Ovary (tissue), 7 donors: ENCODE measurements at regions not wholly inside any gene's neighbourhood (a gene's known extent, or its start where the extent isn't known, plus 50 kb on each side); places are given as distances from the start of the nearest gene placed in this dataset.

Source experiments
- DNase-seq, 5 donors: peaks; one replicate each; pipeline ENCODE4 v3.0.0-alpha.2; 2019 to 2020
- H3K27ac ChIP-seq, 2 donors: fragments of 200-600 bp; one replicate each; pipeline versions ENCODE4 v1.5.1 to v1.8.0; 2019 to 2022
- H3K27me3 ChIP-seq: fragments of 200-600 bp; one replicate; pipeline ENCODE4 v1.8.0; 2022
- H3K36me3 ChIP-seq: fragments of 200-600 bp; sonication (generic); one replicate; pipeline ENCODE4 v1.5.1; 2019
- H3K4me1 ChIP-seq: one replicate; pipeline ENCODE4 v1.8.1; 2013; ENCODE audit warnings: mild to moderate bottlenecking, moderate library complexity; ENCODE audit not compliant: insufficient read depth
- H3K4me3 ChIP-seq: fragments of 200-600 bp; sonication (generic); one replicate; pipeline ENCODE4 v1.5.1; 2017
- H3K9me3 ChIP-seq, 2 donors: fragments of 200-600 bp in 1 of 2; sonication (generic) in 1 of 2; one replicate each; pipeline versions ENCODE4 v1.5.1 to v1.8.1; 2013 to 2019; ENCODE audit warnings: mild to moderate bottlenecking in 1 of 2, moderate library complexity in 1 of 2
- EP300 ChIP-seq: sonication (generic); formaldehyde crosslinking; IDR thresholded peaks from one replicate; pipeline ENCODE4 v1.6.1; 2017; ENCODE audit warnings: antibody characterized with exemption
- POLR2A ChIP-seq: fragments of 450-650 bp; IDR thresholded peaks from one replicate; pipeline ENCODE4 v1.6.1; 2017; ENCODE audit warnings: antibody characterized with exemption, mild to moderate bottlenecking, moderate library complexity
- WGBS, 3 donors: extraction: QIAGEN DNeasy Blood & Tissue Kit in 1 of 3; methylation state at CpG; one replicate each; pipeline versions ENCODE4 v1.1.5 to v1.1.7; 2013 to 2017; 5-methylcytosine and 5-hydroxymethylcytosine counted together
- intact Hi-C, 4 donors: fragments of 100-400 bp; cut with DNase I; formaldehyde crosslinking; loops; one replicate each; pipeline versions ENCODE4 v1.11.0 to v1.15.1; 2022 to 2023
- TF ChIP-seq, protein P1 (sequence below), 3 donors: fragments of 450-650 bp in 2 of 3; fragments of 200-600 bp in 1 of 3; IDR thresholded peaks; one replicate each; pipeline versions ENCODE4 v1.5.1 to v1.8.0; 2016 to 2022; ENCODE audit warnings: antibody characterized with exemption in 3 of 3, mild to moderate bottlenecking in 1 of 3
- donor health status: DM: no; HTN: no; CAD: no; lungs with moderate emphysema.
- donor health status: DM: no; HTN: no; CAD: no.
- donor health status: Bipolar disorder and iron deficiency.
- donor health status: DM: no; HTN: no; CAD: no.
- donor health status: DM: yes; HTN: yes; CAD: no.

DNA sequence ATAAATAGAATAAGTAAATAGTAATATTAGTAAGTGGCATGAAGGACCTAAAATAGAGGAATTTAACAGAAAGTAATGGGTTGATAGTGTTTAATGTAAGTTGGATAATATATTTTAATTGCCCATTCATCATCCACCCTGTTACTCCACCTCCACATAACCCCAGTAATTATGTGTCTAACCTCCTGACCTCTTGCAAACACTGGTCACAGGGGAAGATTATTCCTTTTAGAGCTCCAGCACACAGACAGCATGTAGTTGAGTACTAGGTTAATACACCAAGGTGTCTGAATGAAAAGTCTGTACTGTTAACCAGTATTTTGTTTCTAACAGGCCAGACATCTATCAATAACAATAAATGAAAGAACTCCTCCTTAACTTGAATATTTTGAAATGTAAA is 92.4 kb upstream of the EYS start:
- TF ChIP-seq EP300 (no peak), POLR2A (no peak)
- TF ChIP-seq, protein P1, sequence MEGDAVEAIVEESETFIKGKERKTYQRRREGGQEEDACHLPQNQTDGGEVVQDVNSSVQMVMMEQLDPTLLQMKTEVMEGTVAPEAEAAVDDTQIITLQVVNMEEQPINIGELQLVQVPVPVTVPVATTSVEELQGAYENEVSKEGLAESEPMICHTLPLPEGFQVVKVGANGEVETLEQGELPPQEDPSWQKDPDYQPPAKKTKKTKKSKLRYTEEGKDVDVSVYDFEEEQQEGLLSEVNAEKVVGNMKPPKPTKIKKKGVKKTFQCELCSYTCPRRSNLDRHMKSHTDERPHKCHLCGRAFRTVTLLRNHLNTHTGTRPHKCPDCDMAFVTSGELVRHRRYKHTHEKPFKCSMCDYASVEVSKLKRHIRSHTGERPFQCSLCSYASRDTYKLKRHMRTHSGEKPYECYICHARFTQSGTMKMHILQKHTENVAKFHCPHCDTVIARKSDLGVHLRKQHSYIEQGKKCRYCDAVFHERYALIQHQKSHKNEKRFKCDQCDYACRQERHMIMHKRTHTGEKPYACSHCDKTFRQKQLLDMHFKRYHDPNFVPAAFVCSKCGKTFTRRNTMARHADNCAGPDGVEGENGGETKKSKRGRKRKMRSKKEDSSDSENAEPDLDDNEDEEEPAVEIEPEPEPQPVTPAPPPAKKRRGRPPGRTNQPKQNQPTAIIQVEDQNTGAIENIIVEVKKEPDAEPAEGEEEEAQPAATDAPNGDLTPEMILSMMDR (IDR thresholded peaks at IDR 0.05) = no peak
- Histone ChIP-seq H3K9me3 (no peaks in the 10 kb centered on the region), H3K27ac (no peak overlapping the region), H3K36me3 (no peaks in the 10 kb centered on the region), H3K4me1 (no peaks in the 10 kb centered on the region), H3K27me3 (no peaks in the 10 kb centered on the region), H3K4me3 (no peak overlapping the region)
- intact Hi-C loops = no loop called here
- DNase-seq = no peak

DNA sequence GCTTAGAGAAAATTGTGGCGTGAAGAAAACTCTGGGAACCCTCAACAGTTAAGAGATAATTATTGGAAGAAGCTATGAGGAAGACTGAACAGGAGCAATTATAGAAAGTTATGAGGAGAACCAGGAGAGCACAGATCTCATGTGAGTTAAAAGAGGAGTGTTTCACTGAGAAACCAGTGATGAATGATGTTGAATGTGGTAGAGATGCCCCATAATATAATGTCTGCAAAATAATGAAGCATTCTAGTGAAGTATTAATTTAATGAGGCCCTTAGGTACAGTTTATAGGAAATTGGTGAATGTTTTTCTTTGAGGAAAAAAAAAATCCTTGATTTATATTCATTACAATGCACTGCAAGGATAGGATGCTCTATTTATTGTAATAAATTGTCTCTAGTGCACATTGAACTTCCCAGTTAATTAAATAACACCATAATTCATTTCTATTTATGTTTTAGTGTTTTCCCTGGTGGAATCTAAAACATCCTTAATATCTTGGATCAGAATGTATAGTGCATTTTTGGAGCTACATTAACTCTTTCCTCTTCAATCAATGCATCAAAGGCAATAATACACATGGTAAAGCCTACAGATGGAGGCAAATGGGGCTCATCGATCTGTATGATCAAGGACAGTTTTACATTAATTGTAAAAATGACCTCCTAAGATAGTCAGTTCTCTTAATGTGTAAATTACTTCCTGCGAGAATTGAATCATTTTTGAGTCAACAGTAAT is 91.4 kb upstream of the EYS start:
- 70 to 77% (median 72%) methylated on average over 3 of the region's 3 CpGs for WGBS, 3 donors
- Histone ChIP-seq H3K9me3 (no peaks in the 10 kb centered on the region), H3K4me1 (no peaks in the 10 kb centered on the region), H3K4me3 (no peak overlapping the region), H3K27ac (no peak overlapping the region), H3K36me3 (no peaks in the 10 kb centered on the region), H3K27me3 (no peaks in the 10 kb centered on the region)
- no peak for DNase-seq
- no peak for TF ChIP-seq EP300
- TF ChIP-seq, protein P1 (IDR thresholded peaks at IDR 0.05) = no peak
- no peak for TF ChIP-seq POLR2A
- intact Hi-C loops = no loop called here

GRCh38 chr6:65790666-65791065 is 83.6 kb upstream of the EYS start:
- 54 to 69% (median 67%) methylated on average over 1 of the region's 1 CpG for WGBS, 3 donors

DNA sequence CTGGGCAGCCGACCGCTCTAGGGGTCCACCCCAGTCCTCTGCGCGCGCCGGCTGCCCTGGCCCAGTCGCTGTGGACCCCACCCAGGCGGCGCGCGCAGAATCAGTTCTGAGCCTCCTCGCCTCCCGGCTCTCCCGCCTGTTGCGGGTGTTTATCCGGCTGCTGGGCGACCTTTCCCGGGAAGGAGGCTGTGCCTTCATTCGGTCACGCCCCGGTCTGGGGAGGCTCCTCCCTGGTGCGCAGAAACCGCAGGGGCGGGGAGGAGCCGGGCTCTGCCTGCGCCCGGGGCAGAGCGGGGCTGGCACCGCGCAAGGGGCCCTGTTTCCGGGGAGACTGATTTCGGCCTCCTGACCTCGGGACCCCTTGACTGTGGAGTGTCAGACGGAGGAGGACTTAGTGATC is 80.8 kb upstream of the EYS start:
- Histone ChIP-seq H3K9me3 (no peaks in the 10 kb centered on the region), H3K36me3 (no peaks in the 10 kb centered on the region), H3K4me3 (no peak overlapping the region), H3K27me3 (no peaks in the 10 kb centered on the region), H3K4me1 (no peaks in the 10 kb centered on the region), H3K27ac (no peak overlapping the region)
- 96 to 98% (median 98%) methylated on average over 34 of the region's 34 CpGs for WGBS, 3 donors
- TF ChIP-seq, protein P1 (IDR thresholded peaks at IDR 0.05) = no peak
- TF ChIP-seq EP300 (no peak), POLR2A (no peak)
- intact Hi-C loops = no loop called here
- DNase-seq = no peak

More at GRCh38 chr6:65790666-65791065, 83.6 kb upstream of the EYS start:
- Histone ChIP-seq H3K27ac (no peak overlapping the region), H3K9me3 (no peaks in the 10 kb centered on the region), H3K4me1 (no peaks in the 10 kb centered on the region), H3K4me3 (no peak overlapping the region), H3K36me3 (no peaks in the 10 kb centered on the region), H3K27me3 (no peaks in the 10 kb centered on the region)
- TF ChIP-seq, protein P1 (IDR thresholded peaks at IDR 0.05) = no peak
- TF ChIP-seq EP300 (no peak), POLR2A (no peak)
- DNase-seq = no peak
- intact Hi-C loops = no loop called here
